ENCODE measurements at regions not wholly inside any gene's neighbourhood (a gene's known extent, or its start where the extent isn't known, plus 50 kb on each side); places are given as distances from the start of the nearest gene placed in this dataset.

DNA sequence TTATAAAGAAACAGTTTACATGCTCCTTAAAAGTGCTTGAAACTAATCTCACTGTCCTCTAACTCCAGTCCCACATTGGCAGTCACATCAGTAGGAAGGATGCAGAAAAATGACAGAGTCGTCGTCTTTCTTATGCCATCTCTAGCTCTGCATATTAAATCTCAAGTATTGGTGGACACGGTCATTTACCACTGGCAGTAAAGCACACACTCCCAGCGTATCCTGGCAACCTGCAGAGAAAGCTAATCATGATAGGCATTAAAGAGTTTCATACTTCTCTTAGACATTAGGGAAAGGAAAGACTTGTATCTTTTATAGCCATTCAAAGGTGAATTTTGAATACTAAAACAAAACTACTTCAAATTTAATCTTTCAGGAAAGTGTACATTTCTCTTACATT, 202.0 kb upstream of the COBL start:
- H3K4me1 ChIP-seq (ENCODE audit: control insufficient read depth, low read length): no peaks in the 10 kb centered on the region
- no peaks in the 10 kb centered on the region for H4K20me1 ChIP-seq (ENCODE audit: control insufficient read depth, insufficient read depth, low read depth, low read length)
- H3K36me3 ChIP-seq (ENCODE audit: control insufficient read depth, low read length): no peaks in the 10 kb centered on the region
- no peaks in the 10 kb centered on the region for H3K79me2 ChIP-seq (ENCODE audit: control insufficient read depth, low read length)
- no peak overlapping the region for H3K4me3 ChIP-seq (ENCODE audit: low read length)
- H3K27me3 ChIP-seq (ENCODE audit: control insufficient read depth, low read length): no peaks in the 10 kb centered on the region
- no peaks in the 10 kb centered on the region for H3F3A ChIP-seq (ENCODE audit: control insufficient read depth, insufficient read depth)
- no peaks in the 10 kb centered on the region; the same call in 1 of the 2 replicates for H3K9me2 ChIP-seq (replicated peaks; ENCODE audit: control insufficient read depth, low read length)
- TF ChIP-seq CTCF (IDR thresholded peaks at IDR 0.05; ENCODE audit: low read depth, low read length, poor library complexity, severe bottlenecking) (no peak), EZH2phosphoT487 (IDR thresholded peaks at IDR 0.05; ENCODE audit: borderline replicate concordance, low read length) (no peak)
- peaks cover 2% of the 10 kb centered on the region; the same call in 1 of the 2 replicates for H3K9me3 ChIP-seq (ENCODE audit: control insufficient read depth, insufficient read depth, low read length)
- no peak overlapping the region for H3K4me2 ChIP-seq (ENCODE audit: low read length)
- no peak overlapping the region for H3K27ac ChIP-seq (ENCODE audit: low read depth, low read length)

DNA sequence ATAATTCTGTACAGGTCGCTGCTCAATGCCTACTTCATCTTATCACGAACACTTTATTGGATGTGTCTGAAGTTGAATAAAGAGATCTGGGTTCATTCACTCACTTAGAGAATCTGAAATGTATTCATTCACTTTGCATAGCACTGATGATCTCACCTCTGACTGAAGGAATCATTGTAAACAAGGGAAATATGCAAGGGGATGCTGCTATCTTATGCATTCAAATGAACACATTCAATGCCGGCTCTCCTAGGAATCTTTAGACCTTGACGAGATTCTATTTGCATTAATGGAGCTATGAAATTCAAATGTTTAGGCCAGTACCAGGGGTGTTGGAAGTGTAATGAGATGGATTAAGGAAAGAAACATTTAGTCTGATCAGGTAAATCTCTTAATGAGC, 200.6 kb upstream of the COBL start:
- H3K4me2 ChIP-seq (ENCODE audit: low read length): no peak overlapping the region
- TF ChIP-seq CTCF (IDR thresholded peaks at IDR 0.05; ENCODE audit: low read depth, low read length, poor library complexity, severe bottlenecking): no peak
- no peak for TF ChIP-seq EZH2phosphoT487 (IDR thresholded peaks at IDR 0.05; ENCODE audit: borderline replicate concordance, low read length)
- no peaks in the 10 kb centered on the region for H3K4me1 ChIP-seq (ENCODE audit: control insufficient read depth, low read length)
- no peaks in the 10 kb centered on the region for H3K79me2 ChIP-seq (ENCODE audit: control insufficient read depth, low read length)
- no peaks in the 10 kb centered on the region for H3F3A ChIP-seq (ENCODE audit: control insufficient read depth, insufficient read depth)
- no peaks in the 10 kb centered on the region for H4K20me1 ChIP-seq (ENCODE audit: control insufficient read depth, insufficient read depth, low read depth, low read length)
- no peak overlapping the region for H3K4me3 ChIP-seq (ENCODE audit: low read length)
- H3K27me3 ChIP-seq (ENCODE audit: control insufficient read depth, low read length): no peaks in the 10 kb centered on the region
- no peaks in the 10 kb centered on the region for H3K36me3 ChIP-seq (ENCODE audit: control insufficient read depth, low read length)
- H3K9me3 ChIP-seq (ENCODE audit: control insufficient read depth, insufficient read depth, low read length): peaks cover 2% of the 10 kb centered on the region; the same call in 1 of the 2 replicates
- H3K27ac ChIP-seq (ENCODE audit: low read depth, low read length): no peak overlapping the region
- no peaks in the 10 kb centered on the region; the same call in 1 of the 2 replicates for H3K9me2 ChIP-seq (replicated peaks; ENCODE audit: control insufficient read depth, low read length)

DNA sequence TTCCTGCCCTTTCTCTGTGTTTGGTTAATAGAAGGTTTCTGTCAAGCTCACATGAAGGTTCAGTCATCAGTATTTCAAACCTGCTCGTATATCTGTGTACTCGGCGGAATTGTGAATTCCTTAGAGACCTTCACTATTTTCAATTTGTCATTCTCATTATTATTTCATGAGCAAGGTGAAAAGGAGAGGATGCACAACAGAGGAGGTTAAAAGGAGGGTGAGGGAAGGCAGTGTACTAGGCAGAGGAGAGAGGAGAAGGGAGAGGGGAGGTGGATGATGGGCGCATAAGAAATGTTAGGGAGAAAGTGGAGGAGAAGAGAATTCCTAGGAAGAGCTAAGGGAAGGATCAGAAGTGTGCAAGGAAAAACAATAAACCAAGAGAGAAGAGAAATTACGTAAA, 185.0 kb upstream of the COBL start:
- no peaks in the 10 kb centered on the region for H4K20me1 ChIP-seq (ENCODE audit: control insufficient read depth, insufficient read depth, low read depth, low read length)
- H3K27ac ChIP-seq (ENCODE audit: low read depth, low read length): no peak overlapping the region
- H3K4me2 ChIP-seq (ENCODE audit: low read length): no peak overlapping the region
- H3K9me2 ChIP-seq (replicated peaks; ENCODE audit: control insufficient read depth, low read length): no peaks in the 10 kb centered on the region
- peaks cover 3% of the 10 kb centered on the region; the same call in 1 of the 2 replicates for H3K9me3 ChIP-seq (ENCODE audit: control insufficient read depth, insufficient read depth, low read length)
- H3K4me3 ChIP-seq (ENCODE audit: low read length): no peak overlapping the region
- H3K4me1 ChIP-seq (ENCODE audit: control insufficient read depth, low read length): no peaks in the 10 kb centered on the region
- no peaks in the 10 kb centered on the region for H3K36me3 ChIP-seq (ENCODE audit: control insufficient read depth, low read length)
- no peaks in the 10 kb centered on the region for H3K27me3 ChIP-seq (ENCODE audit: control insufficient read depth, low read length)
- H3F3A ChIP-seq (ENCODE audit: control insufficient read depth, insufficient read depth): no peaks in the 10 kb centered on the region
- no peaks in the 10 kb centered on the region for H3K79me2 ChIP-seq (ENCODE audit: control insufficient read depth, low read length)
- TF ChIP-seq CTCF (IDR thresholded peaks at IDR 0.05; ENCODE audit: low read depth, low read length, poor library complexity, severe bottlenecking): no peak

GRCh38 chr7:51482976-51483375, 166.4 kb upstream of the COBL start:
- no peaks in the 10 kb centered on the region for H3K9me2 ChIP-seq (replicated peaks; ENCODE audit: control insufficient read depth, low read length)
- H4K20me1 ChIP-seq (ENCODE audit: control insufficient read depth, insufficient read depth, low read depth, low read length): no peaks in the 10 kb centered on the region
- no peaks in the 10 kb centered on the region for H3K36me3 ChIP-seq (ENCODE audit: control insufficient read depth, low read length)
- no peaks in the 10 kb centered on the region for H3K27me3 ChIP-seq (ENCODE audit: control insufficient read depth, low read length)
- TF ChIP-seq EZH2phosphoT487 (IDR thresholded peaks at IDR 0.05; ENCODE audit: borderline replicate concordance, low read length) (no peak), CTCF (IDR thresholded peaks at IDR 0.05; ENCODE audit: low read depth, low read length, poor library complexity, severe bottlenecking) (no peak)
- peaks cover 6% of the 10 kb centered on the region; the same call in 1 of the 2 replicates for H3K9me3 ChIP-seq (ENCODE audit: control insufficient read depth, insufficient read depth, low read length)
- H3K27ac ChIP-seq (ENCODE audit: low read depth, low read length): no peak overlapping the region
- no peak overlapping the region for H3K4me2 ChIP-seq (ENCODE audit: low read length)
- H3K79me2 ChIP-seq (ENCODE audit: control insufficient read depth, low read length): no peaks in the 10 kb centered on the region
- no peak overlapping the region for H3K4me3 ChIP-seq (ENCODE audit: low read length)
- no peaks in the 10 kb centered on the region for H3F3A ChIP-seq (ENCODE audit: control insufficient read depth, insufficient read depth)
- H3K4me1 ChIP-seq (ENCODE audit: control insufficient read depth, low read length): no peaks in the 10 kb centered on the region

Measured in DOHH2 (cell line).